SK-MEL-5 (cell line): ENCODE measurements at regions not wholly inside any gene's neighbourhood (a gene's known extent, or its start where the extent isn't known, plus 50 kb on each side); places are given as distances from the start of the nearest gene placed in this dataset.

Experiments used
- DNase-seq: peaks from one replicate; pipeline ENCODE4 v3.0.0-alpha.2; 2016; ENCODE audit warnings: low read depth, low spot score
- in situ Hi-C: cut with HindIII; loops from 2 replicates; pipeline ENCODE4 v1.10.0; 2016; ENCODE audit warnings: low sequenced_read_pairs, high pct_unique_total_duplicates, low pct_unique_long_range_greater_than_20kb

GRCh38 chr15:46773016-46773415, 944.3 kb upstream of the SEMA6D start:
- in situ Hi-C loops: no loop called here
- no peak for DNase-seq

- no peak for DNase-seq
- in situ Hi-C loops: no loop called here
Observed at GRCh38 chr15:46778876-46779275, 938.4 kb upstream of the SEMA6D start.

- DNase-seq: peak; percentile 84
- in situ Hi-C loops: no loop called here
Observed at GRCh38 chr15:46786590-46787285, 930.6 kb upstream of the SEMA6D start.

GRCh38 chr15:46795685-46796084, 921.6 kb upstream of the SEMA6D start:
- DNase-seq: no peak
- in situ Hi-C loops: no loop called here

GRCh38 chr15:46808834-46809233, 908.5 kb upstream of the SEMA6D start:
- in situ Hi-C loops: no loop called here
- DNase-seq: no peak

GRCh38 chr15:46815240-46815639, 902.1 kb upstream of the SEMA6D start:
- no peak for DNase-seq
- in situ Hi-C loops: no loop called here

- in situ Hi-C loops: no loop called here
- no peak for DNase-seq
Observed at GRCh38 chr15:46815765-46816164, 901.5 kb upstream of the SEMA6D start.

GRCh38 chr15:46848704-46849103, 868.6 kb upstream of the SEMA6D start:
- in situ Hi-C loops: no loop called here
- DNase-seq: no peak

- DNase-seq: no peak
- in situ Hi-C loops: no loop called here
Observed at GRCh38 chr15:46853600-46853999, 863.7 kb upstream of the SEMA6D start.

GRCh38 chr15:46854564-46854963, 862.7 kb upstream of the SEMA6D start:
- no peak for DNase-seq
- in situ Hi-C loops: no loop called here

- DNase-seq: no peak
- in situ Hi-C loops: no loop called here
Observed at GRCh38 chr15:46855388-46855787, 861.9 kb upstream of the SEMA6D start.

GRCh38 chr15:46856839-46857502, 860.3 kb upstream of the SEMA6D start:
- in situ Hi-C loops: no loop called here
- no peak for DNase-seq

- no peak for DNase-seq
- in situ Hi-C loops: no loop called here
Observed at GRCh38 chr15:46858150-46858549, 859.2 kb upstream of the SEMA6D start.

GRCh38 chr15:46861796-46862195, 855.5 kb upstream of the SEMA6D start:
- DNase-seq: no peak
- in situ Hi-C loops: no loop called here

- DNase-seq: no peak
- in situ Hi-C loops: no loop called here
Observed at GRCh38 chr15:46865155-46865554, 852.1 kb upstream of the SEMA6D start.

GRCh38 chr15:46872286-46872980, 844.9 kb upstream of the SEMA6D start:
- in situ Hi-C loops: no loop called here
- DNase-seq: peak; percentile 93

GRCh38 chr15:46872981-46873330, 844.3 kb upstream of the SEMA6D start:
- in situ Hi-C loops: no loop called here

GRCh38 chr15:46879032-46879770, 838.1 kb upstream of the SEMA6D start:
- peak; percentile 98 for DNase-seq
- in situ Hi-C loops: no loop called here

More at GRCh38 chr15:46872981-46873330, 844.3 kb upstream of the SEMA6D start:
- DNase-seq: no peak
